Right lobe of liver (tissue), 4 donors: ENCODE measurements at regions not wholly inside any gene's neighbourhood (a gene's known extent, or its start where the extent isn't known, plus 50 kb on each side); places are given as distances from the start of the nearest gene placed in this dataset.

Source experiments
- POLR2A ChIP-seq: fragments of 450-650 bp; IDR thresholded peaks from one replicate; pipeline ENCODE4 v1.6.1; 2017; ENCODE audit warnings: antibody characterized with exemption, mild to moderate bottlenecking
- TF ChIP-seq, protein P1 (sequence below), 4 donors: fragments of 200-600 bp in 3 of 4; fragments of 450-650 bp in 1 of 4; IDR thresholded peaks; one replicate each; pipeline versions ENCODE4 v1.5.1 to v1.8.0; 2016 to 2022; ENCODE audit warnings: antibody characterized with exemption in 4 of 4, mild to moderate bottlenecking in 2 of 4
- donor health status: DM: no; HTN: no; CAD: no.
- donor health status: DM: no; HTN: no; CAD: no.
- donor health status: DM: no; HTN: yes; CAD: no.

DNA sequence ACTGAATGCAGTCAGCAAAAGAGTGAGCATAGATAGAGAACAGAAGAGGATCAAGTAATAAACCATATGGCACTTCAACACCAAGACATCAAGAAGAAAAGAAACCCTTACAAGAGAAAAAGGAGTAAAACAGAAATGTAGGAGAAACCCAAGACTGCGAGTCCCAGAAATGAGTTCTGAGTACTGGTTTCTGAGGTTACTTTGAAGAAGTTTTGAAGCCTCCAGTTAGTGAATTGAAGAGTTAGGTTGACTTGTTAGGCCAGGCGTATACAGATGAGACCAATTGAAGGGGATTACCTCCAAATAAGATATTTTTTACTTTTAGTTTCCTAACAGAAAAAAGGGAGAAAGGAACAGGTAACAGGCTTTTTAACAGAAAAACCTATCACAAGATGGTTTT, 162.2 kb upstream of the SSTR1 start:
- TF ChIP-seq, protein P1, sequence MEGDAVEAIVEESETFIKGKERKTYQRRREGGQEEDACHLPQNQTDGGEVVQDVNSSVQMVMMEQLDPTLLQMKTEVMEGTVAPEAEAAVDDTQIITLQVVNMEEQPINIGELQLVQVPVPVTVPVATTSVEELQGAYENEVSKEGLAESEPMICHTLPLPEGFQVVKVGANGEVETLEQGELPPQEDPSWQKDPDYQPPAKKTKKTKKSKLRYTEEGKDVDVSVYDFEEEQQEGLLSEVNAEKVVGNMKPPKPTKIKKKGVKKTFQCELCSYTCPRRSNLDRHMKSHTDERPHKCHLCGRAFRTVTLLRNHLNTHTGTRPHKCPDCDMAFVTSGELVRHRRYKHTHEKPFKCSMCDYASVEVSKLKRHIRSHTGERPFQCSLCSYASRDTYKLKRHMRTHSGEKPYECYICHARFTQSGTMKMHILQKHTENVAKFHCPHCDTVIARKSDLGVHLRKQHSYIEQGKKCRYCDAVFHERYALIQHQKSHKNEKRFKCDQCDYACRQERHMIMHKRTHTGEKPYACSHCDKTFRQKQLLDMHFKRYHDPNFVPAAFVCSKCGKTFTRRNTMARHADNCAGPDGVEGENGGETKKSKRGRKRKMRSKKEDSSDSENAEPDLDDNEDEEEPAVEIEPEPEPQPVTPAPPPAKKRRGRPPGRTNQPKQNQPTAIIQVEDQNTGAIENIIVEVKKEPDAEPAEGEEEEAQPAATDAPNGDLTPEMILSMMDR (IDR thresholded peaks at IDR 0.05): no peak
- TF ChIP-seq POLR2A: no peak
